ENCODE measurements at regions not wholly inside any gene's neighbourhood (a gene's known extent, or its start where the extent isn't known, plus 50 kb on each side); places are given as distances from the start of the nearest gene placed in this dataset.

DNA sequence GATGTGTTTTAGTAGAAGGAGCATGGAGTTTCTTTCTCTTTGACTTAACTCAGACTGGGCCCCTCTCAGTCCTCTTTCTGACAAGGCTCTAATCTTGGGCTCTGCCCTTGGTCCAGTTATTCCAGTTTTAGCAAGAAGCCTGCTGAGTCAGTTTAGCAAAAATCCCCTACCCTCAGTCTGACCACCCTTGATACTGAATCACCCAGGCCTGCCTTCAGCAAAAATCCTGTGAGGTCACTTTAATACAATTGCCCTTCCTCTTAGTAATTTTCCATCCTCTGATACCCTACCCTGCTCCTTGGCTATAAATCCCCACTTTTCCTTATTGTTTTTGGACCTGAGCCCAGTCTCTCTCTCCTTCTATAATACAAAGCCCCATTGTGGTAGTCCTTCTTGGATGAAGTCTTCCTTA, 326.7 kb upstream of the NOX3 start:
- no peak for TF ChIP-seq ZNF274 (IDR thresholded peaks at IDR 0.05; ENCODE audit: low read depth, low read length)
- TF ChIP-seq TCF7L2 (IDR thresholded peaks at IDR 0.05; ENCODE audit: borderline replicate concordance, extremely low read depth, insufficient read depth, insufficient read length): no peak
- no peak for TF ChIP-seq EZH2 (IDR thresholded peaks at IDR 0.05)
- peak; percentile 62; the same call in 1 of the 2 replicates for TF ChIP-seq SIN3A (IDR thresholded peaks at IDR 0.05; ENCODE audit: low read depth)
- TF ChIP-seq, protein P1, sequence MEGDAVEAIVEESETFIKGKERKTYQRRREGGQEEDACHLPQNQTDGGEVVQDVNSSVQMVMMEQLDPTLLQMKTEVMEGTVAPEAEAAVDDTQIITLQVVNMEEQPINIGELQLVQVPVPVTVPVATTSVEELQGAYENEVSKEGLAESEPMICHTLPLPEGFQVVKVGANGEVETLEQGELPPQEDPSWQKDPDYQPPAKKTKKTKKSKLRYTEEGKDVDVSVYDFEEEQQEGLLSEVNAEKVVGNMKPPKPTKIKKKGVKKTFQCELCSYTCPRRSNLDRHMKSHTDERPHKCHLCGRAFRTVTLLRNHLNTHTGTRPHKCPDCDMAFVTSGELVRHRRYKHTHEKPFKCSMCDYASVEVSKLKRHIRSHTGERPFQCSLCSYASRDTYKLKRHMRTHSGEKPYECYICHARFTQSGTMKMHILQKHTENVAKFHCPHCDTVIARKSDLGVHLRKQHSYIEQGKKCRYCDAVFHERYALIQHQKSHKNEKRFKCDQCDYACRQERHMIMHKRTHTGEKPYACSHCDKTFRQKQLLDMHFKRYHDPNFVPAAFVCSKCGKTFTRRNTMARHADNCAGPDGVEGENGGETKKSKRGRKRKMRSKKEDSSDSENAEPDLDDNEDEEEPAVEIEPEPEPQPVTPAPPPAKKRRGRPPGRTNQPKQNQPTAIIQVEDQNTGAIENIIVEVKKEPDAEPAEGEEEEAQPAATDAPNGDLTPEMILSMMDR (IDR thresholded peaks at IDR 0.05 in 2 of 3, conservative IDR thresholded peaks at IDR 0.05 in 1 of 3; ENCODE audit: borderline replicate concordance in 1 of 3, insufficient read depth in 1 of 3, low read depth in 2 of 3, low read length in 2 of 3): no peak
- TF ChIP-seq POLR2A (IDR thresholded peaks at IDR 0.05; ENCODE audit: borderline replicate concordance, extremely low read depth, insufficient read depth, insufficient read length): no peak
